Activated naive CD4-positive, alpha-beta T cell treated with anti-CD3 and anti-CD28 coated beads, Interleukin-2, amount 10 ng/mL, durations not matched to agents 7 days and 5 days (primary cell): ENCODE measurements at regions not wholly inside any gene's neighbourhood (a gene's known extent, or its start where the extent isn't known, plus 50 kb on each side); places are given as distances from the start of the nearest gene placed in this dataset.
"Not testable (repeated sequence)": the region's sequence is repeated elsewhere in the genome, so short reads cannot be mapped to it uniquely, and the experiment has no call there.

Source experiments
- CTCF ChIA-PET: fragments of 350-600 bp; sonication (Branson Sonifier 250); formaldehyde crosslinking; loops from one replicate; lab custom pipeline; 2021; ENCODE audit warnings: antibody characterized with exemption; lab: Charles Lee
- DNase-seq: peaks from one replicate; pipeline ENCODE4 v3.0.0-alpha.2; 2020
- H3K27ac Mint-ChIP-seq: one replicate; pipeline ENCODE4 v1.8.0; 2021; ENCODE audit warnings: mild to moderate bottlenecking, moderate library complexity, mixed read lengths
- H3K27me3 Mint-ChIP-seq: one replicate; pipeline ENCODE4 v1.8.0; 2021; ENCODE audit warnings: mild to moderate bottlenecking, mixed read lengths
- H3K36me3 Mint-ChIP-seq: one replicate; pipeline ENCODE4 v1.8.0; 2021; ENCODE audit warnings: mixed read lengths
- H3K4me1 Mint-ChIP-seq: one replicate; pipeline ENCODE4 v1.8.0; 2021; ENCODE audit warnings: mixed read lengths
- H3K4me3 Mint-ChIP-seq: one replicate; pipeline ENCODE4 v1.8.0; 2021; ENCODE audit warnings: mild to moderate bottlenecking, moderate library complexity, mixed read lengths
- H3K9me3 Mint-ChIP-seq: one replicate; pipeline ENCODE4 v1.8.0; 2021; ENCODE audit warnings: mixed read lengths

GRCh38 chr20:47977017-47977788 is 191.9 kb upstream of the SULF2 start:
- not testable (repeated sequence) for H3K36me3 Mint-ChIP-seq, H3K9me3 Mint-ChIP-seq, DNase-seq, H3K27ac Mint-ChIP-seq, H3K4me3 Mint-ChIP-seq
- H3K27me3 Mint-ChIP-seq, result peaks cover 46% of the 10 kb centered on the region
- CTCF ChIA-PET, result interaction anchor here (0.5 kb wide), 1 partner anchor 305 kb away, joined by 3 read pairs; no protein-coding TSS in a partner anchor
- peaks cover 13% of the 10 kb centered on the region for H3K4me1 Mint-ChIP-seq

- peaks cover 13% of the 10 kb centered on the region for H3K4me1 Mint-ChIP-seq
- no peaks in the 10 kb centered on the region for H3K9me3 Mint-ChIP-seq
- peaks cover 43% of the 10 kb centered on the region for H3K27me3 Mint-ChIP-seq
- H3K27ac Mint-ChIP-seq, result no peak overlapping the region
- DNase-seq, result no peak
- no peaks in the 10 kb centered on the region for H3K36me3 Mint-ChIP-seq
- no peak overlapping the region for H3K4me3 Mint-ChIP-seq
- CTCF ChIA-PET, result no interaction called here
Measured at GRCh38 chr20:47974234-47974878, 189.1 kb upstream of the SULF2 start.

- Mint-ChIP-seq H3K4me1 (peaks cover 8% of the 10 kb centered on the region), H3K27me3 (peaks cover 36% of the 10 kb centered on the region), H3K9me3 (no peaks in the 10 kb centered on the region), H3K4me3 (no peak overlapping the region), H3K36me3 (no peaks in the 10 kb centered on the region), H3K27ac (no peak overlapping the region)
- CTCF ChIA-PET, result no interaction called here
- DNase-seq, result no peak
Measured at GRCh38 chr20:47973519-47974233, 188.4 kb upstream of the SULF2 start.

GRCh38 chr20:47972916-47973309 is 187.6 kb upstream of the SULF2 start:
- Mint-ChIP-seq H3K36me3 (no peaks in the 10 kb centered on the region), H3K27ac (no peak overlapping the region), H3K27me3 (peaks cover 33% of the 10 kb centered on the region), H3K9me3 (no peaks in the 10 kb centered on the region), H3K4me3 (no peak overlapping the region), H3K4me1 (peaks cover 4% of the 10 kb centered on the region)
- CTCF ChIA-PET, result no interaction called here
- DNase-seq, result no peak

GRCh38 chr20:47972297-47972915 is 187.1 kb upstream of the SULF2 start:
- not testable (repeated sequence) for DNase-seq, H3K4me3 Mint-ChIP-seq, H3K4me1 Mint-ChIP-seq, H3K9me3 Mint-ChIP-seq, H3K36me3 Mint-ChIP-seq, H3K27ac Mint-ChIP-seq
- CTCF ChIA-PET, result interaction anchor here (0.6 kb wide), 1 partner anchor 382 kb away, joined by 3 read pairs; no protein-coding TSS in a partner anchor
- H3K27me3 Mint-ChIP-seq, result peaks cover 32% of the 10 kb centered on the region

- no peak for DNase-seq
- Mint-ChIP-seq H3K4me1 (no peaks in the 10 kb centered on the region), H3K27me3 (peaks cover 34% of the 10 kb centered on the region), H3K27ac (no peak overlapping the region), H3K36me3 (no peaks in the 10 kb centered on the region), H3K4me3 (no peak overlapping the region), H3K9me3 (no peaks in the 10 kb centered on the region)
- CTCF ChIA-PET, result no interaction called here
Measured at GRCh38 chr20:47971058-47971791, 185.9 kb upstream of the SULF2 start.

- H3K27me3 Mint-ChIP-seq, result peaks cover 33% of the 10 kb centered on the region
- no peaks in the 10 kb centered on the region for H3K4me1 Mint-ChIP-seq
- DNase-seq, result no peak
- CTCF ChIA-PET, result no interaction called here
- H3K27ac Mint-ChIP-seq, result no peak overlapping the region
- H3K9me3 Mint-ChIP-seq, result no peaks in the 10 kb centered on the region
- no peak overlapping the region for H3K4me3 Mint-ChIP-seq
- H3K36me3 Mint-ChIP-seq, result no peaks in the 10 kb centered on the region
Measured at GRCh38 chr20:47970282-47970903, 185.1 kb upstream of the SULF2 start.

GRCh38 chr20:47969426-47969825 is 184.1 kb upstream of the SULF2 start:
- no peaks in the 10 kb centered on the region for H3K4me1 Mint-ChIP-seq
- peaks cover 28% of the 10 kb centered on the region for H3K27me3 Mint-ChIP-seq
- no peaks in the 10 kb centered on the region for H3K9me3 Mint-ChIP-seq
- H3K4me3 Mint-ChIP-seq, result no peak overlapping the region
- H3K36me3 Mint-ChIP-seq, result no peaks in the 10 kb centered on the region
- CTCF ChIA-PET, result no interaction called here
- H3K27ac Mint-ChIP-seq, result no peak overlapping the region
- DNase-seq, result no peak

GRCh38 chr20:47968541-47969310 is 183.4 kb upstream of the SULF2 start:
- CTCF ChIA-PET, result no interaction called here
- H3K4me1 Mint-ChIP-seq, result no peaks in the 10 kb centered on the region
- H3K9me3 Mint-ChIP-seq, result no peaks in the 10 kb centered on the region
- no peak overlapping the region for H3K4me3 Mint-ChIP-seq
- H3K27me3 Mint-ChIP-seq, result peaks cover 28% of the 10 kb centered on the region
- H3K27ac Mint-ChIP-seq, result no peak overlapping the region
- H3K36me3 Mint-ChIP-seq, result no peaks in the 10 kb centered on the region
- no peak for DNase-seq

- Mint-ChIP-seq H3K27me3 (peaks cover 14% of the 10 kb centered on the region), H3K4me3 (no peak overlapping the region), H3K27ac (no peak overlapping the region), H3K36me3 (no peaks in the 10 kb centered on the region), H3K4me1 (no peaks in the 10 kb centered on the region), H3K9me3 (no peaks in the 10 kb centered on the region)
- CTCF ChIA-PET, result no interaction called here
- no peak for DNase-seq
Measured at GRCh38 chr20:47964149-47964548, 178.9 kb upstream of the SULF2 start.

GRCh38 chr20:47963022-47963421 is 177.7 kb upstream of the SULF2 start:
- DNase-seq, result no peak
- no peaks in the 10 kb centered on the region for H3K4me1 Mint-ChIP-seq
- CTCF ChIA-PET, result no interaction called here
- peaks cover 14% of the 10 kb centered on the region for H3K27me3 Mint-ChIP-seq
- no peak overlapping the region for H3K4me3 Mint-ChIP-seq
- no peaks in the 10 kb centered on the region for H3K9me3 Mint-ChIP-seq
- H3K36me3 Mint-ChIP-seq, result no peaks in the 10 kb centered on the region
- no peak overlapping the region for H3K27ac Mint-ChIP-seq

- H3K36me3 Mint-ChIP-seq, result no peaks in the 10 kb centered on the region
- H3K9me3 Mint-ChIP-seq, result no peaks in the 10 kb centered on the region
- CTCF ChIA-PET, result no interaction called here
- no peak for DNase-seq
- peaks cover 9% of the 10 kb centered on the region for H3K27me3 Mint-ChIP-seq
- no peak overlapping the region for H3K4me3 Mint-ChIP-seq
- H3K27ac Mint-ChIP-seq, result no peak overlapping the region
- no peaks in the 10 kb centered on the region for H3K4me1 Mint-ChIP-seq
Measured at GRCh38 chr20:47962286-47962963, 177.1 kb upstream of the SULF2 start.
